GM12878 (cell line): ENCODE measurements at regions not wholly inside any gene's neighbourhood (a gene's known extent, or its start where the extent isn't known, plus 50 kb on each side); places are given as distances from the start of the nearest gene placed in this dataset.
A peak's percentile ranks its signal among the peaks of the same experiment; 100 is the strongest.

ENCODE experiments used
- ATAC-seq: fragments of 200-7000 bp; cut with Tn5 transposase; 3 replicates; pipeline ENCODE4 v1.9.1; 2020; ENCODE audit warnings: mild to moderate bottlenecking, moderate library complexity
- BruUV-seq: library from RNA; stranded (reverse); fragments of 400-500 nt; replicated peaks from 2 replicates; lab custom pipeline; 2021; lab: Mats Ljungman, UMichigan
- CTCF ChIA-PET: fragments of 300-600 bp; sonication (Branson Sonifier 250); formaldehyde crosslinking; extraction: SDS; loops from one replicate; lab custom pipeline; 2021; ENCODE audit warnings: inconsistent platforms; lab: Yijun Ruan, JAX
- POLR2A ChIA-PET: fragments of 350-600 bp; formaldehyde crosslinking; extraction: SDS; loops from one replicate; lab custom pipeline; 2021; ENCODE audit warnings: inconsistent platforms; lab: Charles Lee
- RAD21 ChIA-PET: fragments of 300-600 bp; sonication (Branson Sonifier 250); formaldehyde crosslinking; loops from one replicate; lab custom pipeline; 2023; ENCODE audit warnings: antibody characterized with exemption; ENCODE audit not compliant: unreplicated experiment; lab: Charles Lee
- SMC1A ChIA-PET: fragments of 300-600 bp; sonication (Branson Sonifier 250); formaldehyde crosslinking; loops from one replicate; lab custom pipeline; 2023; ENCODE audit not compliant: unreplicated experiment, uncharacterized antibody; lab: Charles Lee
- DNase-seq: peaks from one replicate; pipeline ENCODE4 v3.0.0-alpha.2; 2011; ENCODE audit warnings: low read depth, low spot score
- FAIRE-seq: peaks from 3 replicates; lab custom pipeline; 2011; peaks lifted over from hg19 to GRCh38; lab: Jason Lieb, UNC
- H2AFZ ChIP-seq: 2 replicates; pipeline ENCODE4 v1.6.0; 2011; ENCODE audit warnings: low read depth, low read length, control low read depth; ENCODE audit not compliant: control insufficient read depth
- H3K27ac ChIP-seq: 2 replicates; pipeline ENCODE4 v1.5.1; 2011; ENCODE audit warnings: control low read depth; ENCODE audit not compliant: control insufficient read depth, insufficient read depth
- H3K27me3 ChIP-seq, 2 experiments: replicated peaks in 1 of 2; 2 replicates each; pipeline versions ENCODE4 v1.6.0 to v1.6.1; 2011; ENCODE audit warnings: low read length in 1 of 2; ENCODE audit not compliant: control insufficient read depth in 2 of 2, insufficient read depth in 2 of 2
- H3K36me3 ChIP-seq, 2 experiments: 2 replicates each; pipeline ENCODE4 v1.5.1; 2011; ENCODE audit warnings: low read length in 1 of 2; ENCODE audit not compliant: control insufficient read depth in 2 of 2, insufficient read depth in 2 of 2
- H3K4me1 ChIP-seq: 2 replicates; pipeline ENCODE4 v1.6.1; 2011; ENCODE audit warnings: mild to moderate bottlenecking, low read length, moderate library complexity, mixed read lengths; ENCODE audit not compliant: control insufficient read depth, insufficient read depth
- H3K4me2 ChIP-seq: 2 replicates; pipeline ENCODE4 v1.6.0; 2011; ENCODE audit warnings: control low read depth; ENCODE audit not compliant: control insufficient read depth, insufficient read depth
- H3K4me3 ChIP-seq: fragments of 200-600 bp; sonication (generic); 2 replicates; pipeline ENCODE4 v1.5.1; 2016
- H3K79me2 ChIP-seq: 2 replicates; pipeline ENCODE4 v1.6.0; 2011; ENCODE audit warnings: low read length; ENCODE audit not compliant: control insufficient read depth, insufficient read depth
- H3K9ac ChIP-seq: 2 replicates; pipeline ENCODE4 v1.8.0; 2011; ENCODE audit warnings: low read length, control low read depth, mixed read lengths; ENCODE audit not compliant: control insufficient read depth, insufficient read depth
- H3K9me3 ChIP-seq: replicated peaks from 3 replicates; pipeline ENCODE4 v1.5.1; 2011; ENCODE audit warnings: mild to moderate bottlenecking, low read length; ENCODE audit not compliant: control insufficient read depth, insufficient read depth
- H4K20me1 ChIP-seq: 2 replicates; pipeline ENCODE4 v1.6.0; 2011; ENCODE audit not compliant: control insufficient read depth, insufficient read depth
- CBX3 ChIP-seq: fragments of 200-600 bp; sonication (generic); IDR thresholded peaks from 2 replicates; pipeline ENCODE4 v1.6.1; 2016; ENCODE audit warnings: low read depth, borderline replicate concordance
- DPF2 ChIP-seq: fragments of 450-650 bp; IDR thresholded peaks from 2 replicates; pipeline ENCODE4 v1.6.1; 2017; ENCODE audit warnings: mild to moderate bottlenecking
- ZNF384 ChIP-seq: IDR thresholded peaks from 2 replicates; pipeline ENCODE4 v1.6.1; 2012; ENCODE audit warnings: low read depth, mild to moderate bottlenecking, low read length, improper control_type of control experiment, borderline replicate concordance
- WGBS: methylation state at CpG from one replicate; pipeline ENCODE4 v1.1.6; 2016; ENCODE audit warnings: low lambda C conversion rate; ENCODE audit not compliant: insufficient replicate concordance, insufficient coverage; ENCODE audit errors: missing lambda C conversion rate; 5-methylcytosine and 5-hydroxymethylcytosine counted together
- in situ Hi-C: fragments of 300-500 bp; cut with MboI; formaldehyde crosslinking; loops from 9 replicates; pipeline ENCODE4 v1.14.3; 2018; ENCODE audit warnings: mixed read lengths
- intact Hi-C: fragments of 100-400 bp; cut with micrococcal nuclease; formaldehyde crosslinking; loops from one replicate; pipeline ENCODE4 v1.14.2; 2022; ENCODE audit not compliant: unreplicated experiment
- TF ChIP-seq, protein P1 (sequence below): IDR thresholded peaks from 2 replicates; pipeline ENCODE4 v1.6.1; 2012; ENCODE audit warnings: low read depth, low read length, improper control_type of control experiment
- TF ChIP-seq, protein P2 (sequence below): IDR thresholded peaks from 2 replicates; pipeline ENCODE4 v1.6.1; 2012; ENCODE audit warnings: low read length, inconsistent platforms

DNA sequence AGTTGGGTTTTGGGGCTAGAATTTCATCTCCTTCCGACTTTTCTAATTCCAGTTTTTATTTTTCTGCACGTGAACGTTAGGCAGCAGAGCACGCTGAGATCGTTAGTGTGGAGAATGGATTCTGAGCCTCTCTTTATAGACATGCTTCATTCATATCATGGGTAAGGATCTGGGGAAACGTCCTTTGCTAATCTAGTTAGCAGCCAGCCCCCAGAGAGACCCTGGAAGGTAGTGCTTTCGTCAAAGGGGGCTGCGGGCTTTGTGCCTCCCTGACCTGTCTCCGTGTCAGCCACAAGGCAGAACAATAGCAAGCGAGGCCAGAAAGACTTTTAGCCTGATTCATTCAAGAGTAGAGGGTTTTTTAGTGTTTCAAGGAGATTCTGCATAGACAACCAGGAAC lies 196.3 kb upstream of the KLF6 start:
- TF ChIP-seq CBX3, result no peak
- TF ChIP-seq, protein P1, sequence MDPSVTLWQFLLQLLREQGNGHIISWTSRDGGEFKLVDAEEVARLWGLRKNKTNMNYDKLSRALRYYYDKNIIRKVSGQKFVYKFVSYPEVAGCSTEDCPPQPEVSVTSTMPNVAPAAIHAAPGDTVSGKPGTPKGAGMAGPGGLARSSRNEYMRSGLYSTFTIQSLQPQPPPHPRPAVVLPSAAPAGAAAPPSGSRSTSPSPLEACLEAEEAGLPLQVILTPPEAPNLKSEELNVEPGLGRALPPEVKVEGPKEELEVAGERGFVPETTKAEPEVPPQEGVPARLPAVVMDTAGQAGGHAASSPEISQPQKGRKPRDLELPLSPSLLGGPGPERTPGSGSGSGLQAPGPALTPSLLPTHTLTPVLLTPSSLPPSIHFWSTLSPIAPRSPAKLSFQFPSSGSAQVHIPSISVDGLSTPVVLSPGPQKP, result no peak
- POLR2A ChIA-PET, result no interaction called here
- Histone ChIP-seq H2AFZ (no peak overlapping the region), H3K9me3 (peaks cover 3% of the 10 kb centered on the region; the same call in 2 of the 3 replicates), H3K79me2 (no peaks in the 10 kb centered on the region), H3K4me3 (no peak overlapping the region), H3K27ac (no peak overlapping the region), H3K27me3 (no peaks in the 10 kb centered on the region), H3K36me3 (no peaks in the 10 kb centered on the region), H3K4me1 (peaks cover 4% of the 10 kb centered on the region; the same call in 1 of the 2 replicates), H3K4me2 (no peak overlapping the region), H4K20me1 (no peaks in the 10 kb centered on the region), H3K9ac (no peak overlapping the region)
- in situ Hi-C loops, result no loop called here
- FAIRE-seq (no peak), DNase-seq (no peak), ATAC-seq (no peak)
- RAD21 ChIA-PET, result no interaction called here
- CTCF ChIA-PET, result interaction anchor here (0.7 kb wide), 3 partner anchors 9 to 865 kb away, joined by 3 to 4 read pairs (median 3); no protein-coding TSS in a partner anchor
- no TSS peak for BruUV-seq
- intact Hi-C loops, result no loop called here
- SMC1A ChIA-PET, result interaction anchor here (0.8 to 2.6 kb wide), 3 partner anchors 8 to 48 kb away, joined by 3 to 12 read pairs (median 3); no protein-coding TSS in a partner anchor
- 67% methylated on average over 10 of the region's 10 CpGs for WGBS

DNA sequence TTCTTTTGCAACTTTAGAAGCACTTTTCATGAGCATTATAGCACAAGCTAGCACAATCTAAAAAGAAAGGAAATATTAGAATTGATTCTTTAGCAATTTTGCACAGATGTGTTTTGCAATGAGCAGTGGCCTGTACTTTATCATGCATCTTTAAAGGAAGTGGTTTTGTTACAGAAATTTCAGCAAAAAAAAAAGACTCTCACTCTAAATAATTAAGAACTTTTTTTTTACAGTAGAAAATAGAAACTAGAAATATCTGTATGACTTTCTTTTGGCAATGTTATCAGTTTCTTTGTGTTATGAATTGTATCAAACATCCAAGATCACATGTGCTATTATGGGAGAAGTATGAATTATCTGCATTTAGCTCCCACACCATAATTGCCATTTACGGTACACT lies 195.7 kb upstream of the KLF6 start:
- ChIA-PET CTCF (interaction anchor here (0.7 kb wide), 2 partner anchors 8 to 864 kb away, joined by 3 to 4 read pairs; no protein-coding TSS in a partner anchor), RAD21 (no interaction called here), SMC1A (interaction anchor here (0.8 kb wide), 1 partner anchor 14 kb away, joined by 3 read pairs; no protein-coding TSS in a partner anchor), POLR2A (no interaction called here)
- Histone ChIP-seq H3K79me2 (no peaks in the 10 kb centered on the region), H3K36me3 (no peaks in the 10 kb centered on the region), H3K4me1 (peaks cover 4% of the 10 kb centered on the region; the same call in 1 of the 2 replicates), H2AFZ (no peak overlapping the region), H3K4me3 (no peak overlapping the region), H3K9me3 (peaks cover 3% of the 10 kb centered on the region; the same call in 2 of the 3 replicates), H3K9ac (no peak overlapping the region), H3K27me3 (no peaks in the 10 kb centered on the region), H4K20me1 (no peaks in the 10 kb centered on the region), H3K4me2 (no peak overlapping the region), H3K27ac (no peak overlapping the region)
- DNase-seq (no peak), FAIRE-seq (no peak), ATAC-seq (no peak)
- intact Hi-C loops, result no loop called here
- BruUV-seq, result no TSS peak
- WGBS, result 44% methylated on average over 1 of the region's 1 CpG
- in situ Hi-C loops, result no loop called here
- TF ChIP-seq, protein P2, sequence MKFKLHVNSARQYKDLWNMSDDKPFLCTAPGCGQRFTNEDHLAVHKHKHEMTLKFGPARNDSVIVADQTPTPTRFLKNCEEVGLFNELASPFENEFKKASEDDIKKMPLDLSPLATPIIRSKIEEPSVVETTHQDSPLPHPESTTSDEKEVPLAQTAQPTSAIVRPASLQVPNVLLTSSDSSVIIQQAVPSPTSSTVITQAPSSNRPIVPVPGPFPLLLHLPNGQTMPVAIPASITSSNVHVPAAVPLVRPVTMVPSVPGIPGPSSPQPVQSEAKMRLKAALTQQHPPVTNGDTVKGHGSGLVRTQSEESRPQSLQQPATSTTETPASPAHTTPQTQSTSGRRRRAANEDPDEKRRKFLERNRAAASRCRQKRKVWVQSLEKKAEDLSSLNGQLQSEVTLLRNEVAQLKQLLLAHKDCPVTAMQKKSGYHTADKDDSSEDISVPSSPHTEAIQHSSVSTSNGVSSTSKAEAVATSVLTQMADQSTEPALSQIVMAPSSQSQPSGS, result no peak
- TF ChIP-seq ZNF384, result peak; percentile 51; the same call in 1 of the 2 replicates
- no peak for TF ChIP-seq DPF2
